NCI-H345 treated with DMSO at 0.1 percent for 48 hours (cell line): ENCODE measurements at regions not wholly inside any gene's neighbourhood (a gene's known extent, or its start where the extent isn't known, plus 50 kb on each side); places are given as distances from the start of the nearest gene placed in this dataset.
"Not testable (repeated sequence)": the region's sequence is repeated elsewhere in the genome, so short reads cannot be mapped to it uniquely, and the experiment has no call there.

Source experiments
- DNase-seq: peaks from one replicate; lab custom pipeline; 2025; ENCODE audit not compliant: unreplicated experiment; lab: John Stamatoyannopoulos, UW

DNA sequence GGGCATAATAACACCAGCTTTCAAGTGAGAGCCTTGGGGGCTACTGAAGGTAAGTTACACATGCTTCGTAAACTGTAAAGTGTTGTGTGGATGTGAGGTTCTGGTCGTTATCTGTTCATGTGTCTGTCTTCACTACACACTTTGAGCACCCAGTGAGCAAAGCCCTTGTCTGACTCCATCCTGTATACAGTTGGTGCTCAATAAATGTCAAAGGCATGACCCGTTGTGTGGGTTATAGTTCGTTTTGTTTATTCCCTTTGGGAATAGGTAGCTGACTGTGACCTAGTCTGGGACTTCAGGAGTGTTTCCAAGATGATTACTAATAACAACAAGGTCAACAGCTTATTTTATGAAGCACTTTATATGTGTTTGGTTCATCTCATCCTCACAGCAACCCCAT lies 146.9 kb downstream of the MIAT start:
- DNase-seq, result no peak

DNA sequence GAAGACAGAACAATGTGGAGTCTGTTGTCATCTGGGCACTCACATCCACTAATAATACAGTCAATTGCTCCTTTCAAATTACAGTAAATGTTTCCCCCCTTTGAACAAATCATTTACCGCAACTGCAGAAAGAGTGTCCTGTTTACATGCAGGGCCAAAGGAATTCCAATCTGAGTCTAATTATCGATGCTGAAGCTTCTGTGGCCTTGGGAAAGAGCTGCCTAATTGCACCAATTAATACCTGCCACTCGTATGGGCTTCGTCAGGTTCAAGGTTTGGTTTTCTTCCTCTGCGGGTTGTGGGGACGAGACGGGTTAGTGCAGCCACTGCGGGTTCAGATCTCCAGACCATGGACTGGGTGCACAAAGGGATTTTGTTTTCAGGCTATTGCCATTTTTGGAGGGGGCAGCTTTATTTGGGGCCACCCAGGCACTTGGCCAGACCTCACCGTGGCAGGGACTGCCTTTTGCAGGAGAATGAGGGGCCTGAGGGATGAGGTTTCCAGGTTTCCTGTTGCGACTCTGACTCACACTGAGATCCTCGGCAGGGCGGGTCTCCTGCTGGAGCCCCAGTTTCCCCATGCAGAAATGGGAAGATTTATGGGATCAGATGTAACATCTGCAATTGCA lies 147.6 kb downstream of the MIAT start:
- DNase-seq, result no peak

DNA sequence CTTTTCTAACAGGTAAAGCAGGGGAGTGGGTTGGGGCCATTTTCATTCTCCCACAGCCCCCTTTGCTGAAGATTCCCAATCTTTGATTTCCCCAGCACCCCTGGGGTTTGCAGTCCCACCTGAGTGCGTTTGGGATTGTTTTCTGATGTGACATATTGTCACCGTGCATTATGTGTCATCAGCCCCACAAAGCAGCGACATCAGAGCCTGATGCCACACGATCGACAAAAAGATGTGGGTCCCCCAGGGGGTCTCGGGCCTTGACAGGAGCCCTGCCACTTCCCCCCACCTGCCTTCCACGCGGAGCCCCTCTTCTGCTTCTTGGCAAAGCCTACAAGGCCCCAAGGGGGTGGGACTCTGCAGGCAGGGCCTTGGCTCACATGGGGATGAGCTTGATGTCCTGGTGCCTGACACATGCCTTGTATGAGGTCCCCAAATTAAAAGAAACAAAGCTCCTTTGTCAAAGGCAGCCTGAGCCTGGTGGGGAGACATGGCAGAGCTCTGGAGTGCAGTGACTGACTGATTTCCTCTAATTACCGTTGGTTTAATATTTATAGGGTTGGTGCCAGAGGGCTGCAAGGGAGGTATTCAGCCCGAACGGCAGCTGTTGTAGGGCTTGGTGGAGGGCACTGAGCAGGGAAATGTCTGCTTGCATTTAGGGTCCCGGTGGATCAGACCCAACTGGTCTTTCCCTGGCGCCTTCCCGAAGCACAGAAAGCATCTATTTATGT lies 149.2 kb downstream of the MIAT start:
- DNase-seq, result no peak

DNA sequence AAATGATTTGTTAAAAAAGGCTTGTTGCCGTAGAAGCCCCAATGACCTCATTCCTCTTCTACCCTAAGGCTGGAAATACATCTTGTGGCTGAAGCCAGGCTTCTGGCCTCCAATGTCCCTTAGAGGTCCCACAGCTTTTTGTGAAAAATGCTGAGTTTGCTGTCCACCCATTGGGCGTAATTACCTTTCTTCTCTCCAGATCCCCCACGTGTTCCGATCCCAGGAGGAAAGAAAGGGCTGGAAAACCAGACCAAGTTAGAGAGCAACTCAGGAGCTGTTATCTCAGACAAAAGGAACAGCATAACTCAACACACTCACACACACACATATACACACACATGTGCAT lies 154.2 kb downstream of the MIAT start:
- no peak for DNase-seq

DNA sequence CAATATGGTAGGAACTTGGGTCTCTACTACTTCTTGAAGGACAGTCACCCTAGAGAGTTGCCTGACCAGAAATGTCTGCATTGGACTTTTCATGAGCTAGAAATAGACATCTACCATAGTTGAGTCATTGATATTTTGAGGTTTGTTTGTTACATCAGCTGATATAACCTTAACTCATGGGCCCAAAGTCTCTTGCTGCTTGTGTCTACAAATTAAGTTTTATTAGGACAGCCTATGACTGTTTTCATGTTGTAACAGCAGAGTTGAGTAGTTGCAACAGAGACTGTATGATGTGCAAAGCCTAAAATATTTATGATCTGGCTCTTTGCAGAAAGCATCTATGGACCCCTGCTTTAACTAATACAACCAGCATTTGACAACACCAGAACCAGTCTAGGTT lies 155.3 kb downstream of the MIAT start:
- no peak for DNase-seq

DNA sequence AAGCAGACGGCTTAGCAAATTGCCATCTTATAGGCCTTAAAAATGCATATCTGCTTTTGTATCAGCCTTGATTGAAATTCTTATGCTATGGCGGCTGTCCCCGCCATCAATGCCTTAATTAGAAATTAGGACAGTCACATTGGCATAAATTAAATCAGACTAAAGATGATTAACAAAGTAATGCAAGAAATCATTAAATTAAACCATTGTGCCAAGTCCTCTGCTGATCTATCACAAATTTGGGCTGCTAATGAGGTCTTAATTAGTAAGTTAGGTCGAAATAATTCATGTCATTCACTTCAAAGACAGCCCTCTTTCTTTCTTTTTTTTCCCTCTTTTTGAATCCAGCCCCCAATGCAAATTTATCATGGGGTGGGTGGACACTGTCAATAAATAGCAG lies 159.3 kb downstream of the MIAT start:
- no peak for DNase-seq

DNA sequence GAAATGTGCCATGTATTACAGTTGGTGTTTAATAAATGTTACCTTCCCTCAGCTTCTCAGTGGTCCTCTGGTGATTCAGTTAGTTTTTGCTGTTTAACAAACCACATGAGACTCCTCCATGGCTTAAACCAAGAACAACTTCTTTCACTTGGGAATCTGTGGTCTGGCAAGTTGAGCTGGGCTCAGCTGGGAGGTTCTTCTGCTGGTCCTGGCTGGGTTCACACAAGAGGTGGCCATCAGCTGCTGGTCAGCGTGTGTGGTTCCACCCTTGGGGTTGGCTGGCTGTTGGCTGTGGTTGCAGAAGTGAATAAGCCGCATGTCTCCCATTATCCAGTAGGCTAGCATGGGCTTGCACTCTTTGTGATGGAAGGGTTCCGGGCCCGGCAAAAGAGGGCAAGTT lies 160.5 kb downstream of the MIAT start:
- DNase-seq, result no peak

DNA sequence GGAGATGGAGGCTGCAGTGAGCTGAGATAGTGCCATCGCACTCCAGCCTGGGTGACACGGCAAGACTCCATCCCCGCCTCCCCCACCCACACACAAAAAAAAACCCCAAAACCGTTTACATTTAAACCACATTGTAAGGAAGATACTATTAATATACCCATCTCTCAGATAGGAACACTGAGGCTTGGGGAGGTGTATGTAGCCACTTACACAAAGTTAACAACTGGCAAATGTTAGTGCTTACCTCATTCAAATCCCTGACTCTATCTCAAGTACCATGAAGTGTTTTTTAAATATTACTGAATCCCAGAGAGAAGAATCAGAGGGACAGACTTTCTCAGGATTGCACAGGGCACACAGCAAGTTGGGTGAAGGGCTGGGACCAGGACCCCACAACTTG lies 164.5 kb downstream of the MIAT start:
- no peak for DNase-seq

DNA sequence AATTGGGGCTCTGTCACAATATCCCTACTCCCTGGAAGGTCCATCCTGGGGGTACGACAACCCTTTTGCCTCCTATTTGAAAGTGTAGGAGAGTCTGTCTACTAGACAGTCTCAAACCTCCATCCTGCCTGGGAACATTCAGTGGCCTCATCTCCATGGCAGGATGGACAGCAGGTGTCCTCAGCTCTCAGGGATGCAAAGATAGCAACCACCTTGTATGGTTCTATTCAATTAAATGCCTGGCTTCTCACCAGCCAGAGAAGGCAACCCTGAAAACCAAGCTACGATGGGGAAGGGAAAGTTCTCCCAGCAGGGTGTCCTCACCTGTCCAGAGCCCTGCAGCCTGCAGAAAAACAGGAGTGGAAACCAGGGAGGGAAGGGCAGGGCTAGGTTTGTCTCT lies 164.9 kb downstream of the MIAT start:
- DNase-seq, result no peak

DNA sequence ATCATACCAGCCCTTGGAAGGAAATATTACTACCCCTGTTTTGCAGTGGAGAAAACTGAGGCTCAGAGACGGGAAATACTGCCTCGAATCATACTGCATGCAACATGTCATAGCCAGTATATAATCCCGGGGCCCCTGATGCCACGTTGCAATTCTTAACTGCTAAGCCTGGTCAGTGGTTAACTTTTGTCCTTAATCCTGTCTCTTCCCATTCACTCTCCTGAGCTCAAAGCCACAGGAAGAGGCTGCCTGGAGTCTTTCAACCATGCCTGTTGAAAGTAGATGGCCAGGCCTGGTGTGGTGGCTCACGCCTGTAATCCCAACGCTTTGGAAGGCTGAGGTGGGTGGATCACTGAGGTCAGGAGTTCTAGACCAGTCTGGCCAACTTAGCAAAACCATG lies 166.6 kb downstream of the MIAT start:
- no peak for DNase-seq

DNA sequence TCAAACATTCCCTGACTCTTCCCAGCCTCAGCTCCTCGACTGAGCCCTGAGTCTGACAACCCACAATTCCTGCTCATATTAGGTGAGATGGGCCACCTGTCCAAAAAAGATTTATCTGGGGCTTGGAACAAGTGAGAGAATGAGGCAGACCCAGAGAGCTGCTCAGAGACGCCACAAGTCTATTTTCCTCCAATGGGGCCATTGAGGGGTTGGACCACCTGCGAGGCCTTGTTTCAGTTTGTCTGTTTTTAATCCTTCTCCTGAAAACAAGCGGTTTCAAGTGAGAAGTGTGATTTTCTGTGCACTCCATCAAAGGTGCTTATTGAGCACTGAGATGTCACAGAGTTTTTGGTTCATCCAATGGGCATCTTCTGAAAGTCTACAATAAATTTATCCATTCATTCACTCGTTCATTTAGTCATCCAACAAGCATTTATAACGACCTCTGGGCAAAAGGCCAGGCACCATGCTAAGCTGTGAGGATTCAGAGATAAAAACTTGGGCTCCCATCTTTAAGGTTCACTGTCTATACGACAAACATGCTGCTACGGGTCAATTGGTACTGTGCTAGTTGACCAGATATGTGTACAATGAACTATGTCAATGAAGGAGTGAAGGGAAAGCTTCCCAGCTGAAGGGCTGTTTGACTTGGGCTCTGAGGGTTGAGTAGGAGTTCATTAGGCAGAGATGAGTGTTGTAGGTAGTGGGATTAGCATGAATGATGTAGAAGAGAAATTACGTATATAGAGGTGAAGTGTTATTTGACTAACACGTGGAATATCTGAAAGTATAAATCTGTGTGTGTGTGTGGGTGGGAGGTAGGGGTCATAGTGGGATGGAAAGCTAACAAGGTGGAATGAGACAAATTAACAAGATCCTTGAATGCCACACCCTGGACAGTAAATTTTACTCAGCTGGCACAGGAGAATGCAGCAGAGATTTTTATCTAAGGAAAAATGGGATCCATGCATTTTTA lies 168.9 kb downstream of the MIAT start:
- DNase-seq, result no peak

DNA sequence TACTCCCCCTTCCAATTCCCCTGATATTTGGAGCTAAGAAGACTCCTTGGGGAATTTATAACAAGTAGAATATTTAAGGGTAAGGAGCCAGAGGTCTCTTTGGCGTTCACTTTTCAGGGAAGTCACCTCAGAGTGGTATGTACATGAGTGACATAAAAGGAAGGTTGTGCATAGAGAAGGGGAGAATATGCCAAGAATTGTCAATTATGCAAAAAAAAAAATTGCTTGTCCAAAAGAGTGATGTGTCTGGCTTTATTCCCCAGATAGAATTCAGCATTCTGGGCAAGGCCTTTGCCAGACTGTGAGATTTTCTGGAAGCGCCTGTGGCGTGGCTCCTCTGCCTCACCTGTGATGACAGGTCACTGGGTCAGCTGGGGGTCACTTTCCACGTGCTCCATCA lies 170.2 kb downstream of the MIAT start:
- DNase-seq, result no peak

DNA sequence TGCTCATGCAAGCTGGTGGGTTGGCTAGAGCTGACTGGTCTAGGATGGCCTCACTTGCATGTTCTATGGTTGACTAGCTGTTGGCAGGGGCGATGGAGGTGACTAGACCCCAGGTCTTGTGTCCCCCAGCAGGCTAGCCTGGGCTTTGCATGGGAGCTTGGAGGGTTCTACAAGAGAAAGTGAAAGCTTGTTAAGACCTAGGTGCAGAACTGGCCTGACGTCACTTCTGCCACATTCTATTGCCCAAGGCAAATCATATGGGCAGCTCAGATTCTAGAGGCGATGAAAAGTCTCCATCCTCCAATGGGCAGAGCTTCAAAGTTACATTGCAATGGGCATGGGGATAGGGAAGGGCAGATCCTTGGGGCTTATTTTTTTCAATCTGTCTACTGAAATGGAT lies 170.9 kb downstream of the MIAT start:
- DNase-seq, result no peak

DNA sequence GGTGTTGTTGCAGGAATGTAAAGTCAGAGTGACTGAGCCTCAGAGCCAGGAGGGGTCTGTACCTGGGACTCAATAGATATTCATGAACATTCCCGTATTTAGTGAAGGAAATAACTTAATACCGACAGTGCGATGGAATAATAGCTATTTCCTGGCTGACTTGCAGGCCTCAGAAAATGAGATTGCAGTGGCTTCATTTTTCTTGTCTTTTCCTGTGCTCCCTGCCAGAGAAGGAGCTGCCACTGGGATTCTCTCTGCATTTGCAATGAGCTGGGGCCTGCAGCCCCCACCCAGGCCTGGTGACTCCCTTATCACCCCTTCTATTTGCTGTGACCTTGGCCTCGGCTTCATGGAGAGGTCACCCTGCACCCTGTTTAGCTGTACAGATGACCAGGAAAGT lies 173.4 kb downstream of the MIAT start:
- no peak for DNase-seq

DNA sequence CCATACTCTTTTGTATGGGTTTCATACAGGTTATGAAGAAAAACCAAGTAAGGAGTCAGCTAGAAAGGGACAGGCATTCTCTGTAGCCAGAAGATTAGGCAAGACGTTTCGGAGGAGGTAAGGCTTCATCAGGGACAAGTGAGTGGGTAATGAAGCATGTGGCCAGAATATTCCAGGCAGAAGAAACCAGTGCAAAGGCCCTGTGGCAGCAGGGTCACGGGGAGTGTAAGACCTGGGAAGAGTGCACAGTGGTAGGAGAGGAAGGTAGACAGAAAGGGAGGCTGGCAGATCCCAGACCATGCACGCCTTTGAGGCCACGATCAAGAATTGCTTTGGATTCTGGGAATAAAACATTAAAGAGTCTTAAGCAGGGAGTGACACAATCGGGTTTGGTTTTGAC lies 177.6 kb downstream of the MIAT start:
- DNase-seq, result no peak

DNA sequence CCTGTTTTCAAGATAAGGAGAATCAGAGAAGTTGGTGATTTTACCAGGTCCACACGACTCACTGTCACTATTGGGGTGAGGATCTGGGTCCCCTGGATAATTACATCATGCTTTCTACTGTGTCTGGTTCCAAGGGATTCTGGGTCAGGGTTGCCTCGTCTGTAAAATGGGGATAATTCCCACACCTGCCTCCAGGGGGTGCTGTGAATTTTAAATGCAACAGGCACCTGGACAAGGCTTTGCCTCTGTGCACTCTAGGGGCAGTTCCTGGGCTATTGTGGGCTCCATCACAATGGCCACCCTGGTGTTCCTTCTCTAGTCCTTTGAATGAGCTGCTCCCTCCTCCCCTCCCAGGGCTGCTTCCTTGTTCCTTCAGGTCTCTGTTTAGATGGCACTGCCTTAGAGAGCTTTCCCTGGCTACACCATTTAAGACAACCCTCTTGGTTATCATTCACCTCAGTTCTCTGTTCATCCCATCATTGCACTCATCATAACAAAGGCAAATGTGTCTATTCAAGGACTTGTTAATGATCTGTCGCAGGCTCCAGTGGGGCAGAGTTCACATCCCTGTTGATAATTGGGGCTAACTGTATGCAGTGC lies 178.6 kb downstream of the MIAT start:
- no peak for DNase-seq

DNA sequence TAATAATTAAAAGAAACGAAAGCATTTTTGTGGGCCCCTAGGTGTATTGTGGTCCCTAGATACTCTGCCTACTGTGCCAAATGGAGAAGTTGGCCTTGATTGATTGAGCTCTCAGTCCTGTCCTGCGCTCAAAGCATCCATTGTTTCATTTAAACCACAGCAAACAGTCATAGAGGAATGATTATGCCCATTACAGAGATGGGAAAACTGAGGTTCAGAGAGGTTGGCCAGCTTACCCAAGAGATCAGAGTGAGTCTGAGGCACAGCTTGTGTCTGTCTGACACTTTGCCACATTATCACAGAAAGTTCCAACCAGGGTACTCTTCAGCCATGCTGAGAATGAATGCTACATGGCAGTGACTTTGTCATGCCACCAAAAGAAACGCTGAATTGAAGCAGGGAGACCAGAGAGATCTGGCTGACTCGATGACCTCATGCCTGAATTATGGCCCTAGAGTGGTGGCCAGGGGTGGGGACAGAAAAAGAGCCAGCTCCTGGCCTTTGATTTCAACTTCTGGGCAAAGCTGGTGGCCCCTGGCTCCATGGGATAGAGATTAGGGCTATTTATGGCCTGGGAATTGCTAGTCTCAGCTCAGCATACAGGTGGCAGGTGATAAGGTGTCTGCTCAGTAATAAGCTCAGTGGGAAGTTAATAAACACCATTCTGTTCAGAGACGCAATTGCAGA lies 180.5 kb downstream of the MIAT start:
- DNase-seq, result no peak

DNA sequence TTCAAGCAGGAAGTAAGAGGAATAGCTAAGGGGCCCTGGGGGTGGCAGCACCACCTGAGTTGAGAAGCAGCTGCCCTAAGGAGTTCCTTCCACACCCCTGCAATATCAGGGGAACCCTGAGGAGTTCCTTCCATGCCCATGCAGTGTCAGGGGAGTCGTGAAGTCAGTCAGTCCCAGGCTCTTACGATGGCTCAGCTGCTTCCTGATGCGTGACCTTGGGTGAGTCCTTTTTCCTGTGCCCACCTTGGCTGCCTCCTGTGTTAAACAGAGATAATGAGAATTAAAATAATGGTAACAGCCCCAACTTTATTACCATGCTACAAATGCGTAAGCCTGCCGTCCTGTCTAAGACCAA lies 181.1 kb downstream of the MIAT start:
- no peak for DNase-seq

DNA sequence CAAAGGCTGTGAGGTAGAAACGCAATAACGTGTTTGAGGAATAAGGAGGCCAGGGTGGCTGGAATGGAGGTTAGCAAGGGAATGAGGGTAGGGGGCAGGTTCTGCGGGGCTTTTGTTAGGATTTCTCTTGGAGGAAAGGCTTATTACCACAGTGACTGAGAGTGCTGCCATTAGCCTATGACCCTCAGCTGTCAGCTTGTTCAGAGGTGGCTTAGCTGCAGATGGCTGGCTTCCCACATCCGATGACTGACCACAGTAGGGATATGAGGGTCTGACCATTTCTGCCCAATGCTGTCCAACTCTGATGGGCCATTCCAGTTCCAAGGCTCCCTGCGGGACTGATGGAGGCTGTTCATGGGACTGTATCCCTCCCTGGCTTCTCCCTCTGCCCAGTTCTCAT lies 181.8 kb downstream of the MIAT start:
- no peak for DNase-seq

DNA sequence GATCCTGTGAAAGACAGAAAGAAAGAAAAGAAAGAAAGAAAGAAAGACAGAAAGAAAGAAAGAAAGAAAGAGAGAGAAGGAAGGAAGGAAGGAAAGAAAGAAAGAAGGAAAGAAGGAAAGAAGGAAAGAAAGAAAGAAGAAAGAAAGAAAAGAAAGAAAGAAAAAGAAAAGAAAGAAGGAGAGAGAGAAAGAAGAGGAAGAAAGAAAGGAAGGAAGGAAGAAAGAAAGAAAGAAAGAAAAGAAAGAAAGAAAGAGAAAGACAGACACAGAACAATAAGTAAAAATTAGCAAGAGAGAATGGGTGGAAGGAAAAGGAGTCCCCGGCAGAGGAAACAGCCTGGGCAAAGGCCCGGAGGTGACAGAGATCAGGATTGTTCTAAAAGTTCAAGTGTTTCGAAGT lies 183.4 kb downstream of the MIAT start:
- not testable (repeated sequence) for DNase-seq

DNA sequence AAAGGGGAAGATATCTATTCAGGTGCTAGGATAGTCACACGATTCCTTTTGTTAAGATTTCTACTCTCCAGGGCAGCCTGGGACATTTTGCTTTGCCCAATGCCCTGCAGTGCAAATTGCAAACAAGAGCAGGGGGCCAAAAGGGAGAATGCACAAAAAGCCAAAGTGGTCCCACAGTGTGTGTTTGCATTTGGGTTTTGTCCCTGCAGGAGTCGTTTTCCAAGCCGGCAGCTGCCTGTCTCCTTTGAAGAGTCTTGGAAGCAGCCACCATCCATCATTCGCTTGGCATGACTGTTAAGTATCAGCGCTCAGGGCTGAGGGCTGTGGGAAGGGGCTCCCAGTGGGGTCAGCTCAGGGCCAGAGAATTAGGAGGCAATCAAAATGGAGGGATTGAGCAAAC lies 184.7 kb downstream of the MIAT start:
- DNase-seq, result peak; percentile 16
